AG04449 (cell line): ENCODE measurements at regions not wholly inside any gene's neighbourhood (a gene's known extent, or its start where the extent isn't known, plus 50 kb on each side); places are given as distances from the start of the nearest gene placed in this dataset.
"Not testable (repeated sequence)": the region's sequence is repeated elsewhere in the genome, so short reads cannot be mapped to it uniquely, and the experiment has no call there.

ENCODE experiments used
- CTCF ChIA-PET: fragments of 350-600 bp; formaldehyde crosslinking; extraction: SDS; loops from one replicate; lab custom pipeline; 2021; ENCODE audit warnings: antibody characterized with exemption; lab: Yijun Ruan, JAX
- POLR2A ChIA-PET: fragments of 400-600, 350-600 bp; formaldehyde crosslinking; extraction: SDS; loops from one replicate; lab custom pipeline; 2020; ENCODE audit warnings: antibody characterized with exemption, inconsistent platforms; lab: Yijun Ruan, JAX
- DNase-seq: peaks from one replicate; pipeline ENCODE4 v3.0.0-alpha.2; 2010; ENCODE audit warnings: low read depth, low spot score
- H3K4me3 ChIP-seq: 2 replicates; pipeline ENCODE4 v1.5.1; 2011; ENCODE audit warnings: low read depth, mild to moderate bottlenecking, control low read depth, low read length
- CTCF ChIP-seq: IDR thresholded peaks from one replicate; pipeline ENCODE4 v1.5.1; 2011; ENCODE audit warnings: mild to moderate bottlenecking, moderate library complexity, low read length, control low read depth, inconsistent platforms; ENCODE audit not compliant: insufficient read depth; ENCODE audit errors: missing control alignments

DNA sequence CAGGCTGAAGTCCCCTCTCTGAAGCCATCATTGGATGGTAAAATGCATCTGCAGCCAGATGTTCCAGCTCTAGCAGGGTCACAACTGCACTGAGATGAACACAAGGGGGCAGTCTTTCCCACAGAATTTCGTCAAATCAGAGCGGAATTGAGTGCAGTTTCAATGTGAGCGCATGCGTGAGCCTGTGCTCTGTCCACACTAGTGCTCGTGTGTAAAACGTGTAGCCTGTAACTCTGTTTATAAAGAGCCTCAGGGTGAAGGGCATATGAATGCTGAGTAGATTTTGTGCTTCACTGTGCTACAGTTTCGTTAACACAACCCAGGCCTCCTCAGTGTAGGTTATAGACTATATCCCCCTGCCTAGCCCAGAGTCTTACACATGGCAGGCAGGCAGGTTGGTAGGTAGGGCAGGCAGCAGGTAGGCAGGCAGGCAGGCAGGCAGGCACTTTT lies 92.7 kb upstream of the GOLGA6L4 start:
- TF ChIP-seq CTCF = peak; percentile 79

GRCh38 chr15:84143753-84144314 lies 91.7 kb upstream of the GOLGA6L4 start:
- no peak overlapping the region for H3K4me3 ChIP-seq
- no peak for TF ChIP-seq CTCF
- CTCF ChIA-PET = no interaction called here
- no peak for DNase-seq
- POLR2A ChIA-PET = no interaction called here

More for the DNA sequence above, 92.7 kb upstream of the GOLGA6L4 start:
- ChIA-PET POLR2A (no interaction called here), CTCF (interaction anchor here (1.1 kb wide), 1 partner anchor 13 kb away, joined by 4 read pairs; no protein-coding TSS in a partner anchor)
- H3K4me3 ChIP-seq = no peak overlapping the region
- DNase-seq = no peak

DNA sequence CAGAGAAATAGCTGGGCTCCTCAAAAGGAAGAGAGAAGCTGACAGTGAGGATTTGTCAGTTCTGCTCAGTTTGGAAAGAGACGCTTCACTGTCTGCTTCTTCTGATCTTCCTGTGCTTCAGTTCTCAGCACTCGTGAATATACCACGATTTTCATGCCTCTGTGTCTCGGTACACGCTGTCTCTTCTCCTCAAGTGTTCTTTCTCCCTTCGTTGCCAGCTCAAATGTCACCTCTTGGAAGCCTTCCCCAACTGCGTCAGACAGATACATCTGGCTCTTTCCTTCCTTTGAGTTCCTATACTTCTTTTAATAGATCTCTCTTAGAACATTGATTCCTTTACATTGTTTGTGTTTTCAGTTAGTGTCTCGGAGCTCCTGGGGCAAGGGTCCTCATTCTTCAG lies 90.6 kb upstream of the GOLGA6L4 start:
- CTCF ChIA-PET = interaction anchor here (0.8 kb wide), 1 partner anchor 8 kb away, joined by 3 read pairs; no protein-coding TSS in a partner anchor
- DNase-seq, POLR2A ChIA-PET: not testable (repeated sequence)

DNA sequence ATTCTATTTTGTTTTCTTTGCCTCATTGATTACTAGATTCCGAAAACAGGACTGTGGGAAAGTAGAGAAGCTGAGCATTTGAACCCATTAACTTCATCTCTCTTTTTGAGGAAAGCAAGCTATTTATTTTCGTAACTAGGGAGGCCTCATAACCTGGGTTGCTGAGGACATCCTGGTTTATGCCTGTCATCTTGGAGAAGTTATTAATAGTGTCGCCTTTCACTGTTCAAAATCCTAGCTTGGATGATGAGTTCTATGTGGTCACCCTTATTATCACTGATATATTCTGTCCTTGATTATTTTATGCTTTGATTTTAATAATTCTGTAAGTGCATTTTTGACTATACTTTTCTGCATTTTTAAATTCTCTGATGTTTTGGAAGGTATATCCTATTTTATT lies 89.3 kb upstream of the GOLGA6L4 start:
- CTCF ChIA-PET, H3K4me3 ChIP-seq, DNase-seq, POLR2A ChIA-PET: not testable (repeated sequence)

More for the DNA sequence above, 90.6 kb upstream of the GOLGA6L4 start:
- H3K4me3 ChIP-seq = not testable (repeated sequence)

DNA sequence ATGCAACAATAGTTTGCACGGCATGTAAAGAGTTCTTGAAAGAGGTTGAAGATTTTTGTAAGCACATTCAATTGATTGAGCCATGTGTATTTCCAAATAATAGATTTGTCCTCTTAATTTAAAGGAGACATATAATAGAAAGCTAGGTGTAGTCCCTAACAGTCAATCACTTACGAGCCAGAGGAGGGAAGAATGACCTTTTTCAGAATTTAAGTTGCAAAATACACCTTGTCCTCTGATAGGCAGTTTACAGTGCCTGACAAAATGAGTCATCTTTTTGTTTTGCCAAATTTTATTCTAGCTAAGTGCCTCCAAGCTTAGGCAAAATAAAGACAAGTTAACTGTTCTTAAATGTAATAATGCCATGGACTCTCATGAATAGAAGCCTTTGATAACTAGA lies 88.3 kb upstream of the GOLGA6L4 start:
- POLR2A ChIA-PET, H3K4me3 ChIP-seq, DNase-seq, CTCF ChIA-PET: not testable (repeated sequence)

- POLR2A ChIA-PET = no interaction called here
- CTCF ChIA-PET = no interaction called here
- TF ChIP-seq CTCF = no peak
- no peak for DNase-seq
- H3K4me3 ChIP-seq = no peak overlapping the region
These were observed 84.2 kb upstream of the GOLGA6L4 start for GRCh38 chr15:84151205-84151931.

GRCh38 chr15:84152381-84152979 lies 83.1 kb upstream of the GOLGA6L4 start:
- CTCF ChIA-PET, POLR2A ChIA-PET, DNase-seq, H3K4me3 ChIP-seq: not testable (repeated sequence)

- DNase-seq, CTCF ChIA-PET, POLR2A ChIA-PET, H3K4me3 ChIP-seq: not testable (repeated sequence)
These were observed 81.9 kb upstream of the GOLGA6L4 start for GRCh38 chr15:84153655-84154140.

GRCh38 chr15:84154314-84154713 lies 81.3 kb upstream of the GOLGA6L4 start:
- H3K4me3 ChIP-seq, DNase-seq, CTCF ChIA-PET, POLR2A ChIA-PET: not testable (repeated sequence)

DNA sequence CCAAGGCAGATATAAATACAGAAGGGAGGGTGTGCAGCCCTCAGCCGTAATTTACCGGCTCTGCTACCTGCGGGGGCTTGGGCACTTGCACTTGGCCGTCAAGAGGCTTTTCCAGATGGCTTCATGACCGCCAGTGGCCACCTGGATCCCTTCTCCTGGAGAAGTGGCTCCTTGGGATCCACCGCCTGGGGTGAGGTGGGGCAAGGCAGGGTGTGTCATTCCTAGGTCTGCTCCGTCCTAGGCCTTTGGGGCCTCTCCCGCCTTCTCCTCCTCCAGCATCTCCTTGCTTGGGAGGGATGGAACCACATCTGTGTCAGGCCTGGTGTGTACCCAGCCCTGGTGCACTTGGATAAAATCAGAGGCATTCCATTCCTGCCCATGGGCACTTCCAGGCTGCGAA lies 80.8 kb upstream of the GOLGA6L4 start:
- POLR2A ChIA-PET, CTCF ChIA-PET, DNase-seq, H3K4me3 ChIP-seq: not testable (repeated sequence)

- H3K4me3 ChIP-seq, CTCF ChIA-PET, POLR2A ChIA-PET, DNase-seq: not testable (repeated sequence)
These were observed 79.6 kb upstream of the GOLGA6L4 start for GRCh38 chr15:84155792-84156587.

DNA sequence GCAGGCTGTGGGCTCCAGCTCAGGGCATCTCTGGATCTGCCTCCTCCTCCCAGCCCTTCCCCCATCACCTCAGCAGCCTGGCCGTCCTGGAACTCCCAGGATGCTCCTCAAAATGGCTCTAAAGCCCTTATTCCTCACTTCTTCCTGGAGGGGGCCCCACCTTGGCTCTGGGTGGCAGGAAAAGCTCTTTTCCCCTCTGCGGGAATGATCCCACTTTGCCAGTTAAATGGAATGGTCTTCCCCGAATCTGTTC lies 79.1 kb upstream of the GOLGA6L4 start:
- DNase-seq, H3K4me3 ChIP-seq, POLR2A ChIA-PET, CTCF ChIA-PET: not testable (repeated sequence)
